GM18502 (cell line): ENCODE measurements at regions not wholly inside any gene's neighbourhood (a gene's known extent, or its start where the extent isn't known, plus 50 kb on each side); places are given as distances from the start of the nearest gene placed in this dataset.
"Not testable (repeated sequence)": the region's sequence is repeated elsewhere in the genome, so short reads cannot be mapped to it uniquely, and the experiment has no call there.

ENCODE experiments used
- ATAC-seq: cut with Tn5 transposase; IDR thresholded peaks from one replicate; pipeline ENCODE4 v1.9.1; 2021; ENCODE audit warnings: mild to moderate bottlenecking; ENCODE audit not compliant: unreplicated experiment, poor library complexity

- ATAC-seq: no peak
Measured at GRCh38 chr7:52005613-52006012, 689.0 kb upstream of the COBL start.

- ATAC-seq: no peak
Measured at GRCh38 chr7:51995596-51996179, 679.1 kb upstream of the COBL start.

- no peak for ATAC-seq
Measured at GRCh38 chr7:51982653-51983052, 666.0 kb upstream of the COBL start.

DNA sequence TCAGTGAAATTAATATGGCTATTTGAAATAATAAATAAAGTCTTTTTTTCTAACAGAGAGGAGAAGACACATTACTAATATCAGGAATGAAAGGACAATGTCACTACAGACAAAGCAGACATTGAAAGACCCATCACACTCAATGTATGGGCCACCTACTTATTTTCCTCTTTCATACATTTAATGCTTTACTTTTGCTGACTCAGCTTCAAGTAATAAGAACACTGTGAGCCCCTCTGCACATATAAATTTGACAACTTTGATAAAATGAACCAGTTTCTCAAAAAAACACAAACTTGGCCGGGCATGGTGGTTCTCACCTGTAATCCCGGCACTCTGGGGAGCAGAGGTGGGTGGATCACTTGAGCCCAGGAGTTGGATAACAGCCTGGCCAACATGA, 664.2 kb upstream of the COBL start:
- ATAC-seq: no peak

- ATAC-seq: no peak
Measured at GRCh38 chr7:51980313-51980712, 663.7 kb upstream of the COBL start.

DNA sequence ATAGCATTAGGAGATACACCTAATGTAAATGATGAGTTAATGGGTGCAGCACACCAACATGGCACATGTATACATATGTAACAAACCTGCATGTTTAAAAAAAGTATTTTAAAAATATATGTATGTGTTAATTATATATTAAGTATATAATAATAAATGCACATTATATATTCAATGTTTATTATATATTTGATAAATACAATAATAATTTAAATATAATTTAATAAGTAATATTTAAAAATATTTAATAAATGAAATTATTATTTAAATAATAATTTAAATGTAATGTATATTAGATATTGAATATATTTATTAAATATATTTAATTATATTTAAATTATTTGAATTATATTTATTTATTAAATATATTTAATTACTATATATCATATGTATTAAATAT, 661.3 kb upstream of the COBL start:
- no peak for ATAC-seq

GRCh38 chr7:51973939-51974338, 657.3 kb upstream of the COBL start:
- ATAC-seq: no peak

GRCh38 chr7:51973071-51973470, 656.5 kb upstream of the COBL start:
- no peak for ATAC-seq

DNA sequence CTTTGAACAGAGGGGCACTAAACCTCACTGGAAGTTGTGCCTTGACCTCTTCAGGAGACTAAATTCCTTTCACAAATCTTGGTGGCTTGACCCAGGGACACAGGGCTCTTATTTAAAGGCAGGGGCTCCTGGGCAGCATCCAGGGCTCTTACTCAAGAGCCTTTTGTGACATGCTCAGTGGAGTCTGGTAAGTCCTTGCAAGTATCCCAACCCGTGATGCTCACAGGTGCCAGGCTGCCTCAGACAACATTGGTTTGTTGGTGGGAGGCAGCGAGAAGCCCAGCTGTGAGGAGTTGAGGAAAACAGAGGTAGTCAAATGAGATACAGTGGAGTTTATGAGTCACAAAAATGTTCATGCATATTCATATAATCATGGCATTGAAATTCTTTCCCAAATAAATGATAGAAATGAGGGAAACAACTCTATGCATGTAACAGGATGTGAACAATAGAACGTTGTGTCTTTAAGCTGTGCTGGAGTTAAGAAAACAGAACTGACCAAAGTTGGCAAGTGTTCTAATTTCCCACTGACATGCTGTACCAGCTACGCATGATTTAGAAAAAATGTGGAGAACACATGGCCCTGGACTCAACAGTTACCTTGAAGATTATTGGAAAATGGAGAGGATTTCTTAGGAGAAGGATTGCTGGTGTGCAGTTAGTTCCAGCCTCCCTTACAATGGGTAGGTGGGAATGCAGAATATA, 654.5 kb upstream of the COBL start:
- ATAC-seq: no peak

DNA sequence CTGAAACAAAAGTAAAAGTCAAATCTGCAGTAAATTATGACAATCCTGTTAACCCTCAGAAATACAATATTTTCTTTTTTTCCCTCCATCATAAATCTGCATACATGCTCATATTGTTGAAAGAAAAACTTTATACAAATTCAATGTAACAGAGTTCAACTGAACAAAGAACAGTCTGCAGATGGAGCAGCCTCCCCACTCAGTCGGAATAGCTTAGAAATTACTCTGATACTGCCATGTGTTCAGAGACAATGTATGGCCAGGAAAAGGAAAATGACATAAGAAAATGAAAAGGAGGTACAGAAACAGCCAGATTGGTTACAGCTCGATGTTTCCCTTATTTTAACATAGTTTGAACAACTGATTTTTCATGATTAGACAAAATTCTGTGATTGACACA, 651.9 kb upstream of the COBL start:
- no peak for ATAC-seq

GRCh38 chr7:51965454-51965853, 648.8 kb upstream of the COBL start:
- ATAC-seq: no peak

DNA sequence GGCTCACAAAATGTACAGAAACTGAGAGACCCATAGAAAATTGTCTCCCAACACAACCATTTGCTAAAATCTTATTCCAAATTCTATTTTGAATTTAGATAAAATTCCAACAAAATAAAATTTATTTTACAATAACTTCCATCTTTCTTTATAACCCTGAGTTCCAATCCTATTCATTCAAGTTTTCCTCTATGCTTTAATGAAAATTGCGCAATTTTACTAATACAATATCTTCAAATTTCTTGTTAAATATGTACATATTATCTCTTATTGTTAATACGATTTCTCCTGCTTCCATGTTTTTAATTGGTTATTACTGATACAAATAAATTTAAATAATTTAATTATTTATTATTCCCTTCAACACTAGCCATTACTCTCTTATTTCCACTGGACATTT, 645.2 kb upstream of the COBL start:
- ATAC-seq: no peak

- ATAC-seq: no peak
Measured at GRCh38 chr7:51950813-51951212, 634.2 kb upstream of the COBL start.

DNA sequence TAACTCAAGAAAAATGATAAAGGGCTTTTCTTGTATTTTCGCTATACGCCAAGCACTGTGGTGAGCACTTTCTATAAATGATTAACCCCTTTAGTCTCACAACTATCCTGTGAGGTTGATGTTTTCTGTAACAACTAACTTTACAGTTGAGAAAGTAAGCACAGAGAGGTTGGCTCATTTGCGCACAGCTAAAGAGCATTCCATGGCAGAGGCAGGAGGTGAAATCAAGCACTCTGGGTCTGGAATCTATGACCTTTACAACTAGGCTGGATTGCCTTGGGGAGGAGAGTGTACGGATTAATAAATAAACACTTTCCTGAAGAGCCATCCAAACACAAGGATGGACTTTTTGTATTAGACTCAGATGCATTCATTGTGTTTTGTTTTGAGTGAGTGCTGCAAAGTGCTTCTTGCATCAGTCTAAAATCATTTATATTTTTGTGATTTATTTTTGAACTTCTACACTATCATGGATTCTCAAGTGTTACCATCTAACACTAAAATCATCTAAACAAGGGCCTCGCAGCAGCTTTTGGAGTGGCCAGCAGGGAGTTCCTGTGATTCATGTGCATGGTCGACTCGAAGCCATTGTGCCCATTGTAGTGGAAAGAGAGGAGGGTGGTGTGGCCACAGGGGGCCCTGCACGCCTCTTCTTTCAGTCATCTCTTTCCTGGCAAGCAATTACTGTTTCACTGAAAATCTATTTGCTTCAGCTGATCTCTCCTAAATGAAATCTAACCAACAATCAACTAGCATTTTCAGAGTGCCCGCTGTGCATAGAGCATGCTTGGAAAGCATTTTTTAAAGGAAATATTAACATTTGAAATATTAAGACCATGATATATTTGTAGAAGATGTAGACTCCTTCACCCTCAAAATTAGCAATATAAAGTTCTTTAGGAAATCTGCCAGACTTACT, 633.4 kb upstream of the COBL start:
- ATAC-seq: no peak

GRCh38 chr7:51930834-51931233, 614.2 kb upstream of the COBL start:
- no peak for ATAC-seq

DNA sequence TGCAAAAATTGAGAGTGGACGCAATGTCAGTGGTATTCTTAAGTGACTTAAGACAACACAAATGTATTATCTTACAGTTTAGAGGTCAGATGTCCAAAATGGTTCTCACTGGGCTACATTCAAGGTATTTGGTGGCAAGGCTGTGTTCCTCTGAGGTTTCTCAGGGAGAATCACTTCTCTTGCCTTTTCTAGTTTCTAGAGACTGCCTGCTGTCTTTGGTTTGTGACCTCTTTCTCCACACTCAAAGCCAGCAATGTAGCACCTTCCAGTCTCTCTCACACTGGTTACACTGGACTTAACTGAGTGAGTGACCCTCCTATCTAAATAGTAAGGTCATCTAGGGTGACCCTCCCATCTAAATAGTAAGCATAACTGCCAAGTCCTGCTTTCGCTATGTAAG, 613.2 kb upstream of the COBL start:
- ATAC-seq: no peak

DNA sequence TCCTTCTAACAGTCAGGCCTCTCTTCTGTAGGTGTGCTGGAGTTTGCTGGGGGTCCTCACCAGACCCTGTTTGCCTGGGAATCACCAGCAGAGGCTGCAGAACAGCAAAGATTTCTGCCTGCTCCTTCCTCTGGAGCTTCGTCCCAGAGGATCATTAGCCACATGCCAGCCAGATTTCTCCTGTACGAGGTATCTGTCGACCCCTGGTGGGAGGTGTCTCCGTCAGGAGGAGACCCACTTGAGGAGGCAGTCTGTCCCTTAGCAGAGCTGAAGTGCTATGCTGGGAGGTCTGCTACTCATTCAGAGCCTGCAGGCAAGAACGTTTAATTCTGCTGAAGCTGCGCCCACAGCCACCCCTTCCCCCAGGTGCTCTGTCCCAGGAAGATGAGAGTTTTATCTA, 611.1 kb upstream of the COBL start:
- ATAC-seq: no peak

GRCh38 chr7:51918581-51918980, 602.0 kb upstream of the COBL start:
- no peak for ATAC-seq

- no peak for ATAC-seq
Measured at GRCh38 chr7:51901489-51901840, 584.9 kb upstream of the COBL start.

DNA sequence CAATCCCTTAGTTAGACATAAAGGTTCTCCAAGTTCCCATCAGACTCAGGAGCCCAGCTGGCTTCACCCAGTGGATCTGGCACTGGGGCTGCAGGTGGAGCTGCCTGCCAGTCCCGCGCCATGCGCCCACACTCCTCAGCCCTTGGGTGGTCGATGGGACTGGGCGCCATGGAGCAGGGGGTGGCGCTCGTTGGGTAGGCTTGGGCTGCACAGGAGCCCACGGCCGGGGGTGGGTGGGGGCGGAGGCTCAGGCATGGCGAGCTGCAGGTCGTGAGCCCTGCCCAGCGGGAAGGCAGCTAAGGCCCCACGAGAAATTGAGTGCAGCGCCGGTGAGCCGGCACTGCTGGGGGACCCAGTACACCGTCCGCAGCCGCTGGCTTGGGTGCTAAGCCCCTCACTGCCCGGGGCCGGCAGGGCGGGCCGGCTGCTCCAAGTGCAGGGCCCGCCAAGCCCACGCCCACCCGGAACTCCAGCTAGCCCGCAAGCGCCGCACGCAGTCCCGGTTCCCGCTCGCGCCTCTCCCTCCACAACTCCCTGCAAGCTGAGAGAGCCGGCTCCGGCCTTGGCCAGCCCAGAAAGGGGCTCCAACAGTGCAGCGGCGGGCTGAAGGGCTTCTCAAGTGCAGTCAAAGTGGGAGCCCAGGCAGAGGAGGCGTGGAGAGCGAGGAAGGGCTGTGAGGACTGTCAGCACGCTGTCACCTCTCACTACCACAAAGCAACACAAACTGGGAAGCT, 584.3 kb upstream of the COBL start:
- not testable (repeated sequence) for ATAC-seq

- ATAC-seq: no peak
Measured at GRCh38 chr7:51899611-51900010, 583.0 kb upstream of the COBL start.
